CD4-positive, alpha-beta T cell (primary cell): ENCODE measurements at regions not wholly inside any gene's neighbourhood (a gene's known extent, or its start where the extent isn't known, plus 50 kb on each side); places are given as distances from the start of the nearest gene placed in this dataset.

Experiments
- ATAC-seq: fragments of 200-7000 bp; cut with Tn5 transposase; one replicate; pipeline ENCODE4 v1.10.0; 2022; ENCODE audit warnings: mild to moderate bottlenecking; ENCODE audit not compliant: poor library complexity
- CTCF ChIA-PET: fragments of 350-600 bp; sonication (Branson Sonifier 250); formaldehyde crosslinking; loops from one replicate; lab custom pipeline; 2021; ENCODE audit warnings: antibody characterized with exemption, inconsistent platforms; lab: Charles Lee
- POLR2A ChIA-PET: fragments of 350-600 bp; sonication (Branson Sonifier 250); formaldehyde crosslinking; loops from one replicate; lab custom pipeline; 2021; ENCODE audit warnings: antibody characterized with exemption, inconsistent platforms; lab: Charles Lee
- DNase-seq, 14 experiments: peaks; one replicate each; pipeline ENCODE4 v3.0.0-alpha.2; 2013 to 2020; ENCODE audit warnings: mixed read lengths in 2 of 14
- H3K27ac ChIP-seq, 2 donors: one replicate each; pipeline versions ENCODE4 v1.5.1 to v1.7.0; 2013; ENCODE audit warnings: low read length in 2 of 2, low read depth in 1 of 2, mild to moderate bottlenecking in 1 of 2
- H3K27me3 ChIP-seq, 2 experiments: 1 replicate in 1 of 2; 2 replicates in 1 of 2; pipeline versions ENCODE4 v1.6.1 to v1.7.0; 2013; ENCODE audit warnings: low read length in 2 of 2, control low read depth in 1 of 2, mild to moderate bottlenecking in 1 of 2, moderate library complexity in 1 of 2; ENCODE audit not compliant: insufficient read depth in 2 of 2, control insufficient read depth in 1 of 2
- H3K36me3 ChIP-seq: one replicate; pipeline ENCODE4 v1.6.1; 2013; ENCODE audit warnings: low read length, control low read depth; ENCODE audit not compliant: insufficient read depth
- H3K4me1 ChIP-seq: one replicate; pipeline ENCODE4 v1.6.1; 2013; ENCODE audit warnings: low read length, control low read depth; ENCODE audit not compliant: insufficient read depth
- H3K4me3 ChIP-seq: one replicate; pipeline ENCODE4 v1.5.1; 2013; ENCODE audit warnings: mild to moderate bottlenecking, low read length, moderate library complexity
- H3K9me3 ChIP-seq, 2 experiments: 1 replicate in 1 of 2; 2 replicates in 1 of 2; pipeline versions ENCODE4 v1.6.1 to v1.7.0; 2013; ENCODE audit warnings: low read length in 2 of 2, mild to moderate bottlenecking in 2 of 2, control low read depth in 1 of 2, moderate library complexity in 1 of 2; ENCODE audit not compliant: control insufficient read depth in 1 of 2, insufficient read depth in 1 of 2
- H3K27ac Mint-ChIP-seq: one replicate; pipeline ENCODE4 v1.8.0; 2020; ENCODE audit warnings: mixed read lengths
- H3K27me3 Mint-ChIP-seq: one replicate; pipeline ENCODE4 v1.8.0; 2021; ENCODE audit warnings: mixed read lengths
- H3K36me3 Mint-ChIP-seq: one replicate; pipeline ENCODE4 v1.8.0; 2021; ENCODE audit warnings: low read depth, mixed read lengths
- H3K4me1 Mint-ChIP-seq: one replicate; pipeline ENCODE4 v1.8.0; 2021; ENCODE audit warnings: low read depth, mixed read lengths
- H3K4me3 Mint-ChIP-seq: one replicate; pipeline ENCODE4 v1.8.0; 2020; ENCODE audit warnings: mild to moderate bottlenecking, mixed read lengths
- H3K9me3 Mint-ChIP-seq: one replicate; pipeline ENCODE4 v1.8.0; 2020; ENCODE audit warnings: mixed read lengths
- intact Hi-C, 2 experiments: fragments of 100-400 bp; cut with DNase I in 1 of 2; cut with micrococcal nuclease in 1 of 2; formaldehyde crosslinking; loops; one replicate each; pipeline versions ENCODE4 v1.15.1 to v1.9.0; 2023 to 2025; cut with DNase I, micrococcal nuclease
- TF ChIP-seq, protein P1 (sequence below): fragments of 200-600 bp; IDR thresholded peaks from one replicate; pipeline ENCODE4 v1.8.0; 2022; ENCODE audit warnings: antibody characterized with exemption, mild to moderate bottlenecking

- intact Hi-C loops = no loop called here
- H3K36me3 ChIP-seq = no peaks in the 10 kb centered on the region
- no peaks in the 10 kb centered on the region for H3K4me1 Mint-ChIP-seq
- no peak overlapping the region for H3K27ac Mint-ChIP-seq
- no peak overlapping the region for H3K27ac ChIP-seq
- no peak overlapping the region for H3K4me3 ChIP-seq
- no peaks in the 10 kb centered on the region for H3K36me3 Mint-ChIP-seq
- ChIA-PET CTCF (no interaction called here), POLR2A (interaction anchor here (0.7 kb wide), 1 partner anchor 1195 kb away, joined by 4 read pairs; no protein-coding TSS in a partner anchor)
- no peaks in the 10 kb centered on the region for H3K4me1 ChIP-seq
- H3K9me3 Mint-ChIP-seq = no peaks in the 10 kb centered on the region
- H3K4me3 Mint-ChIP-seq = no peak overlapping the region
- DNase-seq (no peak), ATAC-seq (no peak)
- no peaks in the 10 kb centered on the region for H3K9me3 ChIP-seq
- H3K27me3 Mint-ChIP-seq = peaks cover 33% of the 10 kb centered on the region
- H3K27me3 ChIP-seq = peaks cover 3 to 6% of the 10 kb centered on the region in 2 experiments
- TF ChIP-seq, protein P1, sequence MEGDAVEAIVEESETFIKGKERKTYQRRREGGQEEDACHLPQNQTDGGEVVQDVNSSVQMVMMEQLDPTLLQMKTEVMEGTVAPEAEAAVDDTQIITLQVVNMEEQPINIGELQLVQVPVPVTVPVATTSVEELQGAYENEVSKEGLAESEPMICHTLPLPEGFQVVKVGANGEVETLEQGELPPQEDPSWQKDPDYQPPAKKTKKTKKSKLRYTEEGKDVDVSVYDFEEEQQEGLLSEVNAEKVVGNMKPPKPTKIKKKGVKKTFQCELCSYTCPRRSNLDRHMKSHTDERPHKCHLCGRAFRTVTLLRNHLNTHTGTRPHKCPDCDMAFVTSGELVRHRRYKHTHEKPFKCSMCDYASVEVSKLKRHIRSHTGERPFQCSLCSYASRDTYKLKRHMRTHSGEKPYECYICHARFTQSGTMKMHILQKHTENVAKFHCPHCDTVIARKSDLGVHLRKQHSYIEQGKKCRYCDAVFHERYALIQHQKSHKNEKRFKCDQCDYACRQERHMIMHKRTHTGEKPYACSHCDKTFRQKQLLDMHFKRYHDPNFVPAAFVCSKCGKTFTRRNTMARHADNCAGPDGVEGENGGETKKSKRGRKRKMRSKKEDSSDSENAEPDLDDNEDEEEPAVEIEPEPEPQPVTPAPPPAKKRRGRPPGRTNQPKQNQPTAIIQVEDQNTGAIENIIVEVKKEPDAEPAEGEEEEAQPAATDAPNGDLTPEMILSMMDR = no peak
Measured at GRCh38 chr4:154686838-154687237, 57.0 kb upstream of the LRAT start.

DNA sequence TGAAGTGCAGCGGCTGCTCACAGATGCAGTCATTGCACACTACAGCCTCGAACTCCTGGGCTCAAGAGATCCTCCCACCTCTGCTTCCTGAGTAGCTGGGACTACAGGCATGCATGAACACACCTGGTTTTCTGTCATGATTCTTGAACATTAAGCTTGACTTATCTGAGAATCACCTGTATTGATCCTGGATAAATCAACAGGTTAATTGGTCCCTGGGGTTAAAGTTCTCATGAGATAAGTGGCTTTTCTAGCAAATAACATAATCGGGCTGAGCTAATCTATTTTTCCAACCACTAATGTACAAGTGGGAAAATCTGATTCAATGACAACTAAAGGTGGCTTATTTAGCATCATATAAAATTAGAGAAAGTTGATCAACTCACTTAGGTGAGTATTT, 56.0 kb upstream of the LRAT start:
- peaks cover 29% of the 10 kb centered on the region for H3K27me3 Mint-ChIP-seq
- CTCF ChIA-PET = no interaction called here
- intact Hi-C loops = no loop called here
- H3K4me1 Mint-ChIP-seq = no peaks in the 10 kb centered on the region
- Histone ChIP-seq H3K36me3 (no peaks in the 10 kb centered on the region), H3K27ac (no peak overlapping the region), H3K27me3 (no peaks in the 10 kb centered on the region), H3K4me1 (no peaks in the 10 kb centered on the region), H3K4me3 (no peak overlapping the region), H3K9me3 (no peaks in the 10 kb centered on the region)
- TF ChIP-seq, protein P1 = no peak
- no peak overlapping the region for H3K4me3 Mint-ChIP-seq
- H3K9me3 Mint-ChIP-seq = no peaks in the 10 kb centered on the region
- no peak for ATAC-seq
- POLR2A ChIA-PET = interaction anchor here (0.7 kb wide), 1 partner anchor 1194 kb away, joined by 4 read pairs; no protein-coding TSS in a partner anchor
- no peak overlapping the region for H3K27ac Mint-ChIP-seq
- H3K36me3 Mint-ChIP-seq = no peaks in the 10 kb centered on the region
- DNase-seq = no peak

GRCh38 chr4:154691229-154691628, 52.6 kb upstream of the LRAT start:
- H3K9me3 Mint-ChIP-seq = no peaks in the 10 kb centered on the region
- no peaks in the 10 kb centered on the region for H3K9me3 ChIP-seq
- DNase-seq (no peak), ATAC-seq (no peak)
- no peak overlapping the region for H3K4me3 ChIP-seq
- H3K4me1 Mint-ChIP-seq = no peaks in the 10 kb centered on the region
- no peak overlapping the region for H3K27ac ChIP-seq
- peaks cover 45% of the 10 kb centered on the region for H3K27me3 Mint-ChIP-seq
- H3K36me3 ChIP-seq = no peaks in the 10 kb centered on the region
- H3K4me1 ChIP-seq = no peaks in the 10 kb centered on the region
- H3K4me3 Mint-ChIP-seq = no peak overlapping the region
- no peak overlapping the region for H3K27ac Mint-ChIP-seq
- POLR2A ChIA-PET = no interaction called here
- TF ChIP-seq, protein P1 = no peak
- H3K27me3 ChIP-seq = no peaks in the 10 kb centered on the region
- no peaks in the 10 kb centered on the region for H3K36me3 Mint-ChIP-seq
- CTCF ChIA-PET = no interaction called here
- intact Hi-C loops = no loop called here
